Tibial nerve (tissue), 3 donors: ENCODE measurements at regions not wholly inside any gene's neighbourhood (a gene's known extent, or its start where the extent isn't known, plus 50 kb on each side); places are given as distances from the start of the nearest gene placed in this dataset.

ENCODE experiments used
- CTCF ChIP-seq, 5 experiments: fragments of 200-600 bp in 3 of 5; fragments of 450-650 bp in 2 of 5; sonication (generic) in 3 of 5; IDR thresholded peaks; one replicate each; pipeline ENCODE4 v1.5.1; 2016 to 2019; ENCODE audit warnings: antibody characterized with exemption in 5 of 5, mild to moderate bottlenecking in 3 of 5, moderate library complexity in 2 of 5
- POLR2A ChIP-seq, 2 donors: fragments of 450-650 bp; IDR thresholded peaks; one replicate each; pipeline ENCODE4 v1.6.1; 2017; ENCODE audit warnings: antibody characterized with exemption in 2 of 2, mild to moderate bottlenecking in 2 of 2, moderate library complexity in 2 of 2

- TF ChIP-seq CTCF (IDR thresholded peaks at IDR 0.05) (no peak), POLR2A (IDR thresholded peaks at IDR 0.05) (no peak)
Measured at GRCh38 chr15:87348746-87349145, 907.8 kb downstream of the NTRK3 start.
